Endothelial cell of umbilical vein (primary cell): ENCODE measurements at regions not wholly inside any gene's neighbourhood (a gene's known extent, or its start where the extent isn't known, plus 50 kb on each side); places are given as distances from the start of the nearest gene placed in this dataset.

Experiments used
- BruUV-seq: library from RNA; stranded (reverse); fragments of 400-500 nt; replicated peaks from 2 replicates; lab custom pipeline; 2021; lab: Mats Ljungman, UMichigan
- CTCF ChIA-PET: fragments of 300-600, 350-600 bp; sonication (Branson Sonifier 250); formaldehyde crosslinking; loops from one replicate; lab custom pipeline; 2021; ENCODE audit warnings: antibody characterized with exemption, inconsistent platforms; lab: Charles Lee
- POLR2A ChIA-PET: fragments of 300-600, 350-600 bp; sonication (Branson Sonifier 250); formaldehyde crosslinking; loops from one replicate; lab custom pipeline; 2021; ENCODE audit warnings: antibody characterized with exemption, inconsistent platforms; lab: Charles Lee
- DNase-seq: peaks from one replicate; pipeline ENCODE4 v3.0.0-alpha.2; 2011; ENCODE audit warnings: low read depth, low spot score
- FAIRE-seq: peaks from 2 replicates; lab custom pipeline; 2011; peaks lifted over from hg19 to GRCh38; lab: Jason Lieb, UNC
- H2AFZ ChIP-seq: 2 replicates; pipeline ENCODE4 v1.6.0; 2012; ENCODE audit warnings: low read depth, low read length, control low read depth, inconsistent platforms
- H3K27ac ChIP-seq: 2 replicates; pipeline ENCODE4 v1.5.1; 2011; ENCODE audit warnings: low read depth, mild to moderate bottlenecking, control low read depth, low read length, moderate library complexity; ENCODE audit not compliant: insufficient read depth
- H3K27me3 ChIP-seq, 2 experiments: 2 replicates each; pipeline versions ENCODE4 v1.6.0 to v1.6.1; 2011; ENCODE audit warnings: low read length in 2 of 2, mixed read lengths in 1 of 2; ENCODE audit not compliant: control insufficient read depth in 2 of 2, insufficient read depth in 2 of 2
- H3K36me3 ChIP-seq, 2 experiments: 2 replicates in 1 of 2; 3 replicates in 1 of 2; pipeline ENCODE4 v1.5.1; 2011; ENCODE audit warnings: low read length in 2 of 2, mild to moderate bottlenecking in 1 of 2, moderate library complexity in 1 of 2; ENCODE audit not compliant: control insufficient read depth in 2 of 2, insufficient read depth in 2 of 2; ENCODE audit errors: extremely low read depth in 1 of 2
- H3K4me1 ChIP-seq: 3 replicates; pipeline ENCODE4 v1.5.1; 2011; ENCODE audit warnings: mild to moderate bottlenecking, low read length; ENCODE audit not compliant: control insufficient read depth, insufficient read depth; ENCODE audit errors: extremely low read depth
- H3K4me2 ChIP-seq: 2 replicates; pipeline ENCODE4 v1.6.1; 2011; ENCODE audit warnings: low read length, control low read depth, mixed read lengths; ENCODE audit not compliant: insufficient read depth
- H3K4me3 ChIP-seq, 3 experiments: fragments of 200-600 bp in 1 of 3; sonication (generic), shearing (Covaris generic) in 1 of 3; replicated peaks in 1 of 3; 2 replicates each; pipeline ENCODE4 v1.5.1; 2011 to 2016; ENCODE audit warnings: control low read depth in 3 of 3, low read length in 3 of 3, mild to moderate bottlenecking in 2 of 3, inconsistent platforms in 1 of 3, low read depth in 1 of 3, moderate library complexity in 1 of 3; ENCODE audit not compliant: insufficient read depth in 1 of 3
- H3K79me2 ChIP-seq: 2 replicates; pipeline ENCODE4 v1.6.0; 2012; ENCODE audit warnings: low read length, inconsistent platforms; ENCODE audit not compliant: control insufficient read depth, insufficient read depth
- H3K9ac ChIP-seq: replicated peaks from 2 replicates; pipeline ENCODE3; 2011; ENCODE audit warnings: low read length, control low read depth; ENCODE audit not compliant: insufficient read depth; ENCODE audit errors: extremely low read depth
- H3K9me1 ChIP-seq: replicated peaks from 3 replicates; pipeline ENCODE4 v1.6.0; 2011; ENCODE audit warnings: mild to moderate bottlenecking, low read length; ENCODE audit not compliant: control insufficient read depth, insufficient read depth; ENCODE audit errors: extremely low read depth
- H3K9me3 ChIP-seq: replicated peaks from 2 replicates; pipeline ENCODE4 v1.5.1; 2012; ENCODE audit warnings: low read length, inconsistent platforms; ENCODE audit not compliant: control insufficient read depth, insufficient read depth
- H4K20me1 ChIP-seq: replicated peaks from 2 replicates; pipeline ENCODE3; 2011; ENCODE audit warnings: mild to moderate bottlenecking, low read length; ENCODE audit not compliant: control insufficient read depth, insufficient read depth; ENCODE audit errors: extremely low read depth
- EZH2 ChIP-seq: IDR thresholded peaks from 2 replicates; pipeline ENCODE4 v1.6.1; 2012; ENCODE audit warnings: borderline replicate concordance, low read depth, mild to moderate bottlenecking, moderate library complexity, low read length, inconsistent platforms; ENCODE audit not compliant: severe bottlenecking
- FOS ChIP-seq: IDR thresholded peaks from 2 replicates; pipeline ENCODE4 v1.6.1; 2011; ENCODE audit warnings: mild to moderate bottlenecking, low read length, moderate library complexity, borderline replicate concordance; ENCODE audit not compliant: insufficient read depth
- GATA2 ChIP-seq: IDR thresholded peaks from 2 replicates; pipeline ENCODE4 v1.7.0; 2011; ENCODE audit warnings: low read depth, mild to moderate bottlenecking, moderate library complexity, mixed read lengths, low read length; ENCODE audit not compliant: insufficient read length, insufficient read depth
- JUN ChIP-seq: IDR thresholded peaks from 2 replicates; pipeline ENCODE4 v1.6.1; 2011; ENCODE audit warnings: borderline replicate concordance, low read depth; ENCODE audit not compliant: insufficient read length, insufficient read depth
- MYC ChIP-seq: IDR thresholded peaks from one replicate; pipeline ENCODE4 v1.6.1; 2011; ENCODE audit warnings: mild to moderate bottlenecking, low read depth, low read length
- POLR2A ChIP-seq: IDR thresholded peaks from 2 replicates; pipeline ENCODE4 v1.6.1; 2012; ENCODE audit warnings: low read depth, mild to moderate bottlenecking, control low read depth, low read length
- POLR2AphosphoS5 ChIP-seq: IDR thresholded peaks from 2 replicates; pipeline ENCODE4 v1.6.1; 2012; ENCODE audit warnings: low read depth, mild to moderate bottlenecking, control low read depth, low read length, moderate library complexity; ENCODE audit not compliant: insufficient read depth
- dilution Hi-C: fragments of 300-500 bp; cut with MboI; formaldehyde crosslinking; loops from one replicate; pipeline ENCODE4 v1.15.0; 2019; ENCODE audit warnings: low sequenced_read_pairs; ENCODE audit not compliant: extremely low pct_ligation_motif_present
- intact Hi-C: fragments of 100-400 bp; cut with micrococcal nuclease; formaldehyde crosslinking; loops from one replicate; pipeline ENCODE4 v1.10.0; 2022
- TF ChIP-seq, protein P1 (sequence below): IDR thresholded peaks from 2 replicates; pipeline ENCODE4 v1.6.1; 2011; ENCODE audit not compliant: insufficient read depth, insufficient read length
- TF ChIP-seq, protein P2 (sequence below), 2 donors: IDR thresholded peaks; 1 replicate in 1 of 2; 2 replicates in 1 of 2; pipeline ENCODE4 v1.5.1; 2011; ENCODE audit warnings: low read length in 2 of 2, mild to moderate bottlenecking in 2 of 2, moderate library complexity in 2 of 2, control low read depth in 1 of 2, inconsistent platforms in 1 of 2, low read depth in 1 of 2; ENCODE audit not compliant: insufficient read depth in 1 of 2; ENCODE audit errors: extremely low read depth in 1 of 2

DNA sequence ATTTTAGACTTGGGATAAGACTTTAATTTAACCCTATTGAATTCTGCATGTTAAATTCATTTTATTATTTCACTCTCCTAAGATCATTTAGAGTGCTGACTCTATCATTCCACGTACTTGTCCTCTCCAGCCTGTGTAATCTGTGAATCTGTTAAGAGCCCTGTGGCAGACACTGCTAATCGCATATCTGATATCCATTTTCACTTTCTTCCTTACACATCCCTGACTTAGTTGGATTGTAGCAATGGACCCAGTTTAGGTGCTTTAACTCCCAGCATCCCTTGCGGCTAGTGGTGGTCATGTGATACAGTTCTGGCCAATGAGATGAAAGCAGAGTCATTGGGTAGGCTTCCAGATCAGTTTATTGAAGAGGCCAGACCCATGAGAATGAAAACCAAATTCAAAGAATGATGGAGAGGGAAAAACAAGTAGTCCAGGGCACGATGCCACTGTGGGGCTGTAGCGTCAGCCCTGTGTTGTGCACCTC, 57.2 kb upstream of the SOX4 start:
- no peak overlapping the region for H3K9ac ChIP-seq
- H3K4me3 ChIP-seq = no peak overlapping the region
- TF ChIP-seq FOS (no peak), GATA2 (no peak), JUN (no peak), POLR2AphosphoS5 (no peak), POLR2A (no peak), MYC (no peak), EZH2 (no peak)
- TF ChIP-seq, protein P1, sequence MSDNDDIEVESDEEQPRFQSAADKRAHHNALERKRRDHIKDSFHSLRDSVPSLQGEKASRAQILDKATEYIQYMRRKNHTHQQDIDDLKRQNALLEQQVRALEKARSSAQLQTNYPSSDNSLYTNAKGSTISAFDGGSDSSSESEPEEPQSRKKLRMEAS = no peak
- TF ChIP-seq, protein P2, sequence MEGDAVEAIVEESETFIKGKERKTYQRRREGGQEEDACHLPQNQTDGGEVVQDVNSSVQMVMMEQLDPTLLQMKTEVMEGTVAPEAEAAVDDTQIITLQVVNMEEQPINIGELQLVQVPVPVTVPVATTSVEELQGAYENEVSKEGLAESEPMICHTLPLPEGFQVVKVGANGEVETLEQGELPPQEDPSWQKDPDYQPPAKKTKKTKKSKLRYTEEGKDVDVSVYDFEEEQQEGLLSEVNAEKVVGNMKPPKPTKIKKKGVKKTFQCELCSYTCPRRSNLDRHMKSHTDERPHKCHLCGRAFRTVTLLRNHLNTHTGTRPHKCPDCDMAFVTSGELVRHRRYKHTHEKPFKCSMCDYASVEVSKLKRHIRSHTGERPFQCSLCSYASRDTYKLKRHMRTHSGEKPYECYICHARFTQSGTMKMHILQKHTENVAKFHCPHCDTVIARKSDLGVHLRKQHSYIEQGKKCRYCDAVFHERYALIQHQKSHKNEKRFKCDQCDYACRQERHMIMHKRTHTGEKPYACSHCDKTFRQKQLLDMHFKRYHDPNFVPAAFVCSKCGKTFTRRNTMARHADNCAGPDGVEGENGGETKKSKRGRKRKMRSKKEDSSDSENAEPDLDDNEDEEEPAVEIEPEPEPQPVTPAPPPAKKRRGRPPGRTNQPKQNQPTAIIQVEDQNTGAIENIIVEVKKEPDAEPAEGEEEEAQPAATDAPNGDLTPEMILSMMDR (IDR thresholded peaks at IDR 0.05; ENCODE audit: extremely low read depth in 1 of 2, insufficient read depth in 1 of 2, low read depth in 1 of 2, low read length in 2 of 2) = no peak
- dilution Hi-C loops (no loop called here), intact Hi-C loops (no loop called here)
- no peaks in the 10 kb centered on the region for H3K9me1 ChIP-seq
- DNase-seq (no peak), FAIRE-seq (no peak)
- H3K9me3 ChIP-seq = no peaks in the 10 kb centered on the region
- no peaks in the 10 kb centered on the region for H4K20me1 ChIP-seq
- BruUV-seq = no TSS peak
- H3K4me2 ChIP-seq = no peak overlapping the region
- H3K4me1 ChIP-seq = no peaks in the 10 kb centered on the region
- H3K27me3 ChIP-seq = peaks cover 0 to 4% of the 10 kb centered on the region in 2 experiments
- no peaks in the 10 kb centered on the region for H3K79me2 ChIP-seq
- no peak overlapping the region for H3K27ac ChIP-seq
- H3K36me3 ChIP-seq = no peaks in the 10 kb centered on the region
- ChIA-PET POLR2A (no interaction called here), CTCF (no interaction called here)
- no peak overlapping the region for H2AFZ ChIP-seq
